HL-60 (cell line): ENCODE measurements at regions not wholly inside any gene's neighbourhood (a gene's known extent, or its start where the extent isn't known, plus 50 kb on each side); places are given as distances from the start of the nearest gene placed in this dataset.

Source experiments
- DNase-seq, 2 experiments: peaks; one replicate each; pipeline ENCODE4 v3.0.0-alpha.2; 2010 to 2020; ENCODE audit warnings: low read depth in 1 of 2, low spot score in 1 of 2
- H3K27ac ChIP-seq: fragments of 250-450 bp; sonication (Bioruptor Pico); replicated peaks from 2 replicates; pipeline ENCODE4 v1.5.1; 2020; ENCODE audit warnings: mild to moderate bottlenecking, moderate library complexity
- H3K27me3 ChIP-seq: fragments of 250-450 bp; sonication (Bioruptor Pico); 2 replicates; pipeline ENCODE4 v1.5.1; 2021; ENCODE audit warnings: mild to moderate bottlenecking, moderate library complexity; ENCODE audit not compliant: insufficient read depth, poor library complexity, severe bottlenecking
- H3K4me3 ChIP-seq: replicated peaks from 2 replicates; pipeline ENCODE4 v1.5.1; 2011; ENCODE audit warnings: mild to moderate bottlenecking, control low read depth, low read length; ENCODE audit not compliant: insufficient read depth
- GABPA ChIP-seq: IDR thresholded peaks from 2 replicates; pipeline ENCODE4 v1.6.1; 2012; ENCODE audit warnings: low read depth
- POLR2AphosphoS5 ChIP-seq: IDR thresholded peaks from 2 replicates; pipeline ENCODE4 v1.6.1; 2012; ENCODE audit warnings: low read depth
- REST ChIP-seq: IDR thresholded peaks from 2 replicates; pipeline ENCODE4 v1.6.1; 2012; ENCODE audit warnings: low read depth; ENCODE audit not compliant: insufficient replicate concordance
- SPI1 ChIP-seq: IDR thresholded peaks from 2 replicates; pipeline ENCODE4 v1.6.1; 2012; ENCODE audit warnings: low read depth, mild to moderate bottlenecking, borderline replicate concordance
- TF ChIP-seq, protein P1 (sequence below): IDR thresholded peaks from one replicate; pipeline ENCODE4 v1.5.1; 2011; ENCODE audit warnings: low read length, control low read depth, inconsistent platforms; ENCODE audit not compliant: insufficient read depth

- no peak for TF ChIP-seq SPI1
- TF ChIP-seq REST: no peak
- TF ChIP-seq GABPA: no peak
- no peak for TF ChIP-seq POLR2AphosphoS5
- TF ChIP-seq, protein P1, sequence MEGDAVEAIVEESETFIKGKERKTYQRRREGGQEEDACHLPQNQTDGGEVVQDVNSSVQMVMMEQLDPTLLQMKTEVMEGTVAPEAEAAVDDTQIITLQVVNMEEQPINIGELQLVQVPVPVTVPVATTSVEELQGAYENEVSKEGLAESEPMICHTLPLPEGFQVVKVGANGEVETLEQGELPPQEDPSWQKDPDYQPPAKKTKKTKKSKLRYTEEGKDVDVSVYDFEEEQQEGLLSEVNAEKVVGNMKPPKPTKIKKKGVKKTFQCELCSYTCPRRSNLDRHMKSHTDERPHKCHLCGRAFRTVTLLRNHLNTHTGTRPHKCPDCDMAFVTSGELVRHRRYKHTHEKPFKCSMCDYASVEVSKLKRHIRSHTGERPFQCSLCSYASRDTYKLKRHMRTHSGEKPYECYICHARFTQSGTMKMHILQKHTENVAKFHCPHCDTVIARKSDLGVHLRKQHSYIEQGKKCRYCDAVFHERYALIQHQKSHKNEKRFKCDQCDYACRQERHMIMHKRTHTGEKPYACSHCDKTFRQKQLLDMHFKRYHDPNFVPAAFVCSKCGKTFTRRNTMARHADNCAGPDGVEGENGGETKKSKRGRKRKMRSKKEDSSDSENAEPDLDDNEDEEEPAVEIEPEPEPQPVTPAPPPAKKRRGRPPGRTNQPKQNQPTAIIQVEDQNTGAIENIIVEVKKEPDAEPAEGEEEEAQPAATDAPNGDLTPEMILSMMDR: no peak
- Histone ChIP-seq H3K27ac (no peak overlapping the region), H3K4me3 (no peak overlapping the region), H3K27me3 (no peaks in the 10 kb centered on the region)
- no peak for DNase-seq
Observed at GRCh38 chr7:17512181-17512675, 213.8 kb downstream of the AHR start.

DNA sequence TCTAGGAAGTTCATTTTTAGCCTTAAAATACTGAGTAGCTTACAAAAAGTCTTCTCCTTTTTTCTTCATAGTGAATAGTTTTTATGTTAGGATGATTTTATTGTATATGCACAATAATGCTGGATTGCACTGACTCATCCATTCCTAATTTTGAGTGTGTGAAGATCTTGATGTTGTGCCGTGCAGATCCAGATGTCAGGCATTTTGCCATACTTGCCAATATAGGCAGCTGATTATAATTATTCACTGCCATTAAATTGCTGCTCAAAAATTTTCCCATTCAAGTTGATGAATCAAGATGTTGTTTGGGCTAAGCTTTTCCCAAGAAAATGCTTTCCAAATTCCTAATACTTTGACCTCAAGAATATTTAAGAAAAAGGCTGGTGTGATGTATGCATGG, 218.3 kb downstream of the AHR start:
- H3K27ac ChIP-seq: no peak overlapping the region
- no peak overlapping the region for H3K4me3 ChIP-seq
- H3K27me3 ChIP-seq: no peaks in the 10 kb centered on the region
- DNase-seq: no peak
- TF ChIP-seq SPI1: no peak
- TF ChIP-seq GABPA: no peak
- TF ChIP-seq REST: no peak
- TF ChIP-seq POLR2AphosphoS5: no peak
- TF ChIP-seq, protein P1: no peak

DNA sequence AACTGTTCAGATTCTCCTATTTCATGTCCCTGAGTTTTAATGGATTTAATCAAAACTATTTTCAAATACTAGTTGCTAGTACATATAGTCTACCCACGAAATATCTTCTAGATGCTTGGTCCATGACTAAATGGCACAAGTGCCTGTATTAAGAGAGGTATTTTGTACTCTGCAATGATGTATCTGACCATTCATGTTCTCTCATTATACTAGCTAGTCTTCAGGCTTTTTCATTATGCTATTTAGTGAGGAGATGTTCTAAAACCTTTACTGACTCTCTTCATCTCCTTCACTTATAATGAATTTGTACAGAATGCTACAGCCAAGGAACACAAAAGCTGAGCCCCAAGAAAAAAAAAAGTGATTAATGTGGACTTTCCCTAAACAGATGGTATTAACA, 222.5 kb downstream of the AHR start:
- Histone ChIP-seq H3K27ac (no peak overlapping the region), H3K4me3 (no peak overlapping the region), H3K27me3 (no peaks in the 10 kb centered on the region)
- TF ChIP-seq SPI1: no peak
- TF ChIP-seq, protein P1: no peak
- TF ChIP-seq POLR2AphosphoS5: no peak
- TF ChIP-seq GABPA: no peak
- TF ChIP-seq REST: no peak
- no peak for DNase-seq
